Thyroid gland (tissue), 4 donors: ENCODE measurements at regions not wholly inside any gene's neighbourhood (a gene's known extent, or its start where the extent isn't known, plus 50 kb on each side); places are given as distances from the start of the nearest gene placed in this dataset.

Source experiments
- CTCF ChIP-seq, 6 experiments: fragments of 200-600 bp in 3 of 6; fragments of 450-650 bp in 3 of 6; sonication (generic) in 3 of 6; IDR thresholded peaks; one replicate each; pipeline ENCODE4 v1.5.1; 2016 to 2019; ENCODE audit warnings: antibody characterized with exemption in 6 of 6, mild to moderate bottlenecking in 2 of 6, inconsistent platforms in 1 of 6, moderate library complexity in 1 of 6
- POLR2A ChIP-seq, 2 donors: fragments of 450-650 bp; IDR thresholded peaks; one replicate each; pipeline ENCODE4 v1.6.1; 2017; ENCODE audit warnings: antibody characterized with exemption in 2 of 2, mild to moderate bottlenecking in 2 of 2, moderate library complexity in 1 of 2

- TF ChIP-seq POLR2A (IDR thresholded peaks at IDR 0.05): no peak
- TF ChIP-seq CTCF (IDR thresholded peaks at IDR 0.05): no peak
Measured at GRCh38 chr13:22173610-22174009, 502.7 kb downstream of the FGF9 start.
